Activated naive CD8-positive, alpha-beta T cell treated with anti-CD3 and anti-CD28 coated beads, Interleukin-2, amount 10 ng/mL, durations not matched to agents 7 days and 5 days (primary cell): ENCODE measurements at regions not wholly inside any gene's neighbourhood (a gene's known extent, or its start where the extent isn't known, plus 50 kb on each side); places are given as distances from the start of the nearest gene placed in this dataset.

Experiments
- ATAC-seq: fragments of 150-1000 bp; cut with Tn5 transposase; one replicate; pipeline ENCODE4 v1.10.0; 2021; ENCODE audit warnings: low read depth, moderate library complexity
- POLR2A ChIA-PET: fragments of 350-600 bp; sonication (Branson Sonifier 250); formaldehyde crosslinking; loops from one replicate; lab custom pipeline; 2021; ENCODE audit warnings: antibody characterized with exemption; lab: Charles Lee
- DNase-seq: peaks from one replicate; pipeline ENCODE4 v3.0.0; 2021
- H3K27ac Mint-ChIP-seq: one replicate; pipeline ENCODE4 v1.8.0; 2022; ENCODE audit warnings: mild to moderate bottlenecking, mixed read lengths
- H3K27me3 Mint-ChIP-seq: one replicate; pipeline ENCODE4 v1.8.0; 2022; ENCODE audit warnings: mild to moderate bottlenecking, moderate library complexity, mixed read lengths
- H3K36me3 Mint-ChIP-seq: one replicate; pipeline ENCODE4 v1.8.0; 2021; ENCODE audit warnings: mild to moderate bottlenecking, mixed read lengths
- H3K4me1 Mint-ChIP-seq: one replicate; pipeline ENCODE4 v1.8.0; 2021; ENCODE audit warnings: mixed read lengths
- H3K4me3 Mint-ChIP-seq: one replicate; pipeline ENCODE4 v1.8.0; 2022; ENCODE audit warnings: mild to moderate bottlenecking, moderate library complexity, mixed read lengths
- H3K9me3 Mint-ChIP-seq: one replicate; pipeline ENCODE4 v1.8.0; 2021; ENCODE audit warnings: mixed read lengths

DNA sequence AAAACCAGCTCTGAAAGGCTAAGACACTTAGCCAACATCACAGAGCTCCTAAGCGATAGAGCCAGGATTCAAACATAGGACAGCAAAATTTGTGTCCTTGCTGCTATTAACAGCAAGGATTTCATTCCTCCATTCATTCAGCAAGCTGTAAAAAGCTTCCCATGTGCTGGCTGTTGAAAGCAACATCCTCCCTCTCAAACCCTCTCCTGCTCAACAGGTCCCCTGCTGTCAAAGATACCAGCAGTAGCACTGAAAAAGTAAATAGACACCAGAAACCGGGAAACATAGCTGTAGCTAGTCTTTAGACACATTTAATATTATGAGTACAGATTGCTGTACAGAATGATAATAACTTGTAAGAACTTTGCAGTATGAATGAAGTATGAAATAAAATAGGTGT lies 52.6 kb upstream of the ADAMTSL1 start:
- ATAC-seq (no peak), DNase-seq (no peak)
- POLR2A ChIA-PET: no interaction called here
- Mint-ChIP-seq H3K27me3 (peaks cover 5% of the 10 kb centered on the region), H3K27ac (no peak overlapping the region), H3K36me3 (no peaks in the 10 kb centered on the region), H3K9me3 (no peaks in the 10 kb centered on the region), H3K4me3 (no peak overlapping the region), H3K4me1 (no peaks in the 10 kb centered on the region)

DNA sequence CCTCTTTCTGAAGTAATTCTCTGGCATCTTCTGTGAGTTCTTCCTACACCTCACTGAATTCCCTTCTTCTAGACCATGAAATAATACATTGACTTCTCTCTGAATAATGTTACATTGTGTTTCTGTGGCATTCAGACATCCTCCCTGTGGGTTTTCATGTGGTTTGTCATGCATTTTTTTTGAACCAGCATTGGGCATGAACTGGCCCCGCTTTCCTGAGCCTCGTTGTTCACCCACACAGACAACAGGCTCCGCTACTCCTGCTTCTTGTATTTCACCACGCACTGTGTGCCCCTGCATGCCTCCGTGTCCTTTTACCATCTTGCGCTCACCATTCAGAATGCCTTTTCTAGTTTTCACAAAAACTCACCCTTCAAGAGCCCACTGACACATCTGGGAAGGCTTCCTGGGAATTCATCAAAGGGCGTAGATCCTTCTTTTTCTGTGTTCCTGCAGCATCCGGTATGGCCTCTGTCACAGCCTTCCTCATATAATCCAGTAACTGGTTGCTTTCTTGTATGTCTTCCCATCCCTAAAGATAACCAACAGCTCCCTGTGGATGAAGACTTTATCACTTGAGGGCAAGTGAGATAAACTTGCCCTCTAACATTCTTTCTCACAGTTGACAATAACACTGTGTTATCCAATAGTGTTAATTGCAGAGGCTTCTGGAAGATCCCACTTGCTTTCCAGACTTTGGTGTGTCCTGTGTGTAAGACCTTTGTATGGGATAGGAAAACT lies 51.5 kb upstream of the ADAMTSL1 start:
- Mint-ChIP-seq H3K9me3 (no peaks in the 10 kb centered on the region), H3K36me3 (no peaks in the 10 kb centered on the region), H3K27ac (no peak overlapping the region), H3K4me3 (no peak overlapping the region), H3K27me3 (peaks cover 5% of the 10 kb centered on the region), H3K4me1 (no peaks in the 10 kb centered on the region)
- ATAC-seq: no peak
- DNase-seq: no peak
- POLR2A ChIA-PET: no interaction called here

DNA sequence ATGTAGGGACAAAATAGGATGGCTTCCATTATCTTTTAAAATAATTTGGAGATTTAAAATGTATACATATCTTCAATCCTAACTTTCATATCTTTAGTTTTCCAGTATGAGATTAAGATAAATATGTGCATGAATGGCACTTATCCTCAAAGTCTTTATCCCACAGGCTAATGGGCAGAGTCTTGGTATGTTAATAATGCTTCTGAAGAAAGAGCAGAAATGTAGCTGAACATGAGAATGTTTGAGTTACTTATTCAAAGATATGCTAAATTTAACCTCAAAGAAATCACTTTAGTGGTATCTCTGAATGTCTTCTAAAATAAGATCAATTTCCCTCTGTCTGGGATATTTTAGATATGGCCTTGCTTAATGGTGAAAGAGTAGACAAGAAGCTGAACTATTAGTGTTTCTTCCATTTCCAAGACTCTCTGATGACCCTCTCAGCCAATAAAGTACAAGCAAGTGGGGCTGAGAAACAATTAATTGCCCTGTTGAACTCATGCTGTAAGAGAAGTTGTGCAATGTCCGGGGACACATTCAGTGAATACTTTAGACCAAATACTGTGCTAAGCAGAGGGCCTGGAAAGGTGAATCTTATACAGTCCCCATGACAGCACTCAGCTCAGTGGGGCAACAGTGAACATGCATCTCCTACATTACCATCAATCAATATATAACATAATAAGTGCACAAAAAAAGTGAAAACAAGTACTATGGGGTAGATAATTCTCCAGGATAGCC lies 50.0 kb upstream of the ADAMTSL1 start:
- Mint-ChIP-seq H3K4me1 (no peaks in the 10 kb centered on the region), H3K9me3 (no peaks in the 10 kb centered on the region), H3K36me3 (no peaks in the 10 kb centered on the region), H3K27me3 (peaks cover 2% of the 10 kb centered on the region), H3K27ac (no peak overlapping the region), H3K4me3 (no peak overlapping the region)
- ATAC-seq (no peak), DNase-seq (no peak)
- POLR2A ChIA-PET: no interaction called here
